LNCaP clone FGC (cell line): ENCODE measurements at regions not wholly inside any gene's neighbourhood (a gene's known extent, or its start where the extent isn't known, plus 50 kb on each side); places are given as distances from the start of the nearest gene placed in this dataset.
"Not testable (repeated sequence)": the region's sequence is repeated elsewhere in the genome, so short reads cannot be mapped to it uniquely, and the experiment has no call there.

Experiments
- DNase-seq: peaks from one replicate; pipeline ENCODE4 v3.0.0-alpha.2; 2011; ENCODE audit warnings: low read depth
- H3K4me3 ChIP-seq: 2 replicates; pipeline ENCODE4 v1.5.1; 2011; ENCODE audit warnings: mild to moderate bottlenecking, low read depth, low read length, control low read depth
- TF ChIP-seq, protein P1 (sequence below): IDR thresholded peaks from 2 replicates; pipeline ENCODE4 v1.5.1; 2012; ENCODE audit warnings: mild to moderate bottlenecking; ENCODE audit not compliant: control insufficient read depth, insufficient read depth; ENCODE audit errors: extremely low read depth

DNA sequence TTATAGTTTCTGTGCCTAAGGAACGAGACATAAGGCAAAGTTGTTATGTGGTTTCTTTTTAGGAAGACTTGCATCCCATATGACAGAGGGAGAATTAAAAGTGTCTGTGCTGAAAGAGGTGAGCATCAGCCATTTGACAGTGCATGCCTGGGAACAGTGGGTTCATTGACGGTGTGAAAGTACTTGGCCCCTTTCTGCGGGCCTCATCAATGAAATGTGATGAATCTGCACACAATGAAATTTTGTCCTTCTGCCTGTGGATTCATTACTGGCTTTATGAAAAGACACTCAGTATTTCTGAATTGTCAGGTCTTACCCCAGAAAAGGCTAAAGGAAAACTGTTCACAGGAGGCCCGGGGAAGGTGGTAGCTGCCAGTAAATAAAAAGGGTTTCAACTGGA, 295.8 kb downstream of the FOXO1 start:
- no peak overlapping the region for H3K4me3 ChIP-seq
- no peak for DNase-seq
- TF ChIP-seq, protein P1, sequence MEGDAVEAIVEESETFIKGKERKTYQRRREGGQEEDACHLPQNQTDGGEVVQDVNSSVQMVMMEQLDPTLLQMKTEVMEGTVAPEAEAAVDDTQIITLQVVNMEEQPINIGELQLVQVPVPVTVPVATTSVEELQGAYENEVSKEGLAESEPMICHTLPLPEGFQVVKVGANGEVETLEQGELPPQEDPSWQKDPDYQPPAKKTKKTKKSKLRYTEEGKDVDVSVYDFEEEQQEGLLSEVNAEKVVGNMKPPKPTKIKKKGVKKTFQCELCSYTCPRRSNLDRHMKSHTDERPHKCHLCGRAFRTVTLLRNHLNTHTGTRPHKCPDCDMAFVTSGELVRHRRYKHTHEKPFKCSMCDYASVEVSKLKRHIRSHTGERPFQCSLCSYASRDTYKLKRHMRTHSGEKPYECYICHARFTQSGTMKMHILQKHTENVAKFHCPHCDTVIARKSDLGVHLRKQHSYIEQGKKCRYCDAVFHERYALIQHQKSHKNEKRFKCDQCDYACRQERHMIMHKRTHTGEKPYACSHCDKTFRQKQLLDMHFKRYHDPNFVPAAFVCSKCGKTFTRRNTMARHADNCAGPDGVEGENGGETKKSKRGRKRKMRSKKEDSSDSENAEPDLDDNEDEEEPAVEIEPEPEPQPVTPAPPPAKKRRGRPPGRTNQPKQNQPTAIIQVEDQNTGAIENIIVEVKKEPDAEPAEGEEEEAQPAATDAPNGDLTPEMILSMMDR, result no peak

DNA sequence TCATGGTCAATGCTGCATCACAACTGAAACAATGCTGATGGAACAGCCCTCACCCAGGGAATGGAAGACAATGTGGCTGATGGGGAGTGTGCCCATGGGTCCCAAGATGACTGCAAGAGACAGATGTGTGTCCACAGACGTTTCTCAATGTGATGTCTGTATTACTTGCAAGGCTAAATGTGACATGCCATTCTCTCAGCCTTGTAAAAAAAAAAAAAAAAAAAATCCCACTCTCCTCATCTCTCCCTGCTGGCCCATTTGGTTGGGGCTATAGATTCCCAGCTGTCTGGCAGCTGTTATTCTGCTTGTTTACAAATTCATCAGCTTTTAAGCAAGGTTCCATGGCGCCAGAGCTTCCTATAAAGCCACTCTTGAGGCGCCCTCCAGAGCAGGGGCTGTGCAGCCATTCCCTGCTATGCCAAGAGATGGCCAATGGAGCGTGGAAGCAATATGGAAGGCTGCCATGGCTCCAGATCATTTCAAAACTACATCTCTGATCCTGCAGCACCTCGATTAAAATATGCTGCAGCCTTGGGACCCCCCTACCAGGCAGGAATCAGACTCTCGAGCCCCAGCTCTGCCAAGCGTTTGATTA, 294.8 kb downstream of the FOXO1 start:
- H3K4me3 ChIP-seq, result no peak overlapping the region
- TF ChIP-seq, protein P1, result no peak
- no peak for DNase-seq

DNA sequence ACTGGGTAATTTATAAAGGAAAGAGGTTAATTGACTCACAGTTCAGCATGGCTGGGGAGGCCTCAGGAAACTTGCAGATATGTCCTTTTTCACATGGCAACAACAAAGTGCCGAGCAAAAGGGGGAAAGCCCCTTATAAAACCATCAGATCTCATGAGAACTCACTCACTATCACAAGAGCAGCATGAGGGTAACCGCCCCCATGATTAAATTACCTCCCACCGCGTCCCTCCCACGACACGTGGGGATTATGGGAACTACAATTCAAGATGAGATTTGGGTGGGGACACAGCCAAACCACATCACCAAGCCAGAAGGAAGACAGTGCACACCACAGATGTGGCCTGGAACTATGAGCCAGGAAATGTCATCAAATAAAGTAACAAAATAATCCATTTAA, 292.8 kb downstream of the FOXO1 start:
- not testable (repeated sequence) for DNase-seq, H3K4me3 ChIP-seq

DNA sequence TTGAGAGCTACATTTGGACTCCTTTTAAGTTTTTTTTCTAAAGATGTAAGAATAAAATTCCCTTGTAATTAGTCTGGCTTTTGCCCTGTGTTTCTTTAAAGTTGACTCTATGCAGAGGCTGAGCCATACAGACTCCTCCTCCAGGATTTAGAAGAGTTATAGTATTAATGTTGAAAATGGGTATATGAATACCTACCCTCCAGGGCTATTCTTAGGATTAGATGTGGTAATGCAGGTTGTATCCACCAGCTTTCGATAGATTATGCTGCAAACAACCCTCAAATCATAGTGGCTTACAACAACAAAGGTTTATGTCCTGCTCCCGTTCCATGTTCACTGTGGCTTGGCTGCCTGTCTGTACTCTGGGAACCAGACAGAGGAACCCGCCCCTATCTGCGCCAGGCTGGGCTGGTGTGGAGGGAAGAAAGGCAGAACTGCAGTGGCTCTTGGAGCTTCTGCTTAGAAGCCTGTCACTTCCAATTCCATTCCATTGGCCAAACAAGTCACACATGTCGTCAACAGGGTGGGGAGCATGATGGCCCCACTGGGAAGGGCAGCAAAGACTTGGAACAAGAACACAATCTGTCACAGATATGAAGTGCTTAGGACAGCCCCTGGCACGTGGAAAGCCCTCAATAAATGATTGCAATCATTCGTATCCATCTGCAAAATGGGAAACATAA, 290.8 kb downstream of the FOXO1 start:
- TF ChIP-seq, protein P1, result no peak
- no peak for DNase-seq
- H3K4me3 ChIP-seq, result no peak overlapping the region

DNA sequence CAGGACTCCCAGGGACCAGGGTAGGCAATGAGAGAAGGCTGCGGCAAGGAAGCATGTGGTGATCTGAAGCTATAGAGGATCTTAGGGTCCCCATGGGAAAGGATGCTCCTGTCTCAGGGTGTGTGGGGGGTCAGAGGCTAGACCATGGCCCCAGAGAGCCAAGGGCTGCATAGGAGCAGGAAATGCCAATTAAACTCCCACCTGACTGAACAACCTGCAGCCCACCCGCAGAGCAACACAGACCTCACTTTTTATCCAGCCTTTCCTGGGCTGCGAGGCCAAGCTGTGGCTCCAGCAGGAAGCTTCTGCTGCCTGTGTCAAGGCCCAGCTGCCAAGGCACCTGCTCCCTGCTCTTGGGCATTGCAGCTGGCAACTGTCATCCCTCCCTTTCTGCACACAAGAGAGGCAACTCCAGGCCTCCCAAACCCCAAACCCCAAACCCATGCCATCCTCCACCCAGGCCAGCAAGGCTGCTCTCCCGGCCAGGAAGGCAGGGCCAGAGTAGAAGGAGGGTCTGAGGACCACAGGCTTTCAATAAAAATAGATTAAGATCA, 290.1 kb downstream of the FOXO1 start:
- DNase-seq, result no peak
- TF ChIP-seq, protein P1, result no peak

DNA sequence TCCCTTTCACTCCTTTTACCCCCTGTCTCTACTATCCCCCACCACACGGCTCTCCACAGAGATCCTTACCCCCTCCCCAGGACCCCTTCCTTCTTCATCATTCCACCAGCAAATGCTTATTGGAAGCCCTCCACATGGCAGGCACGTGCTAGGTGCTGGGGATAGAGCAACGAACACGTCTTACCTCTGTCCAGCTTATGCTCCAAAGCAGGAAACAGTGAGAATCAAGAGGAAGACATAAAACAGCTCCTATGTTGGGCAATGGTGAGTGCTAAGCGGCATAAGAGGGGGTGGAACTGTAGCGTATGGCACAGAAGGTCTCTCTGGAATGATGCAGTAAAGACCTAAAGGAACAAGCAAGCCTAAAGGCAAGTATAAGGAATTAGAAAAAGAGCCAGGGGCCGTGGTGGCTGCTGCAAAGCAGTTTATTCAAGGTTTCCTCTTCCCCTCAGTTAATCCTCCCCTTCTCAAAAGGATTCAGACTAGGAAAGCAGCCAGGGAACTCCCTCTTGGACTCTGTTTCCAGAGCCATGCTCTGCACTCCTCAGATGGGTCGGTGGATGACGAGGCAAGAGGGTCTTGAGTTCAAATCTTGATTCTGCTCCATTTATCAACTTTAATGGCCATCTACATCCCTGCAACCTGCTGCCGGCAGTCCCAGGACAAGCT, 289.4 kb downstream of the FOXO1 start:
- TF ChIP-seq, protein P1, result no peak
- no peak for DNase-seq

More for the DNA sequence above, 290.1 kb downstream of the FOXO1 start:
- H3K4me3 ChIP-seq, result no peak overlapping the region

DNA sequence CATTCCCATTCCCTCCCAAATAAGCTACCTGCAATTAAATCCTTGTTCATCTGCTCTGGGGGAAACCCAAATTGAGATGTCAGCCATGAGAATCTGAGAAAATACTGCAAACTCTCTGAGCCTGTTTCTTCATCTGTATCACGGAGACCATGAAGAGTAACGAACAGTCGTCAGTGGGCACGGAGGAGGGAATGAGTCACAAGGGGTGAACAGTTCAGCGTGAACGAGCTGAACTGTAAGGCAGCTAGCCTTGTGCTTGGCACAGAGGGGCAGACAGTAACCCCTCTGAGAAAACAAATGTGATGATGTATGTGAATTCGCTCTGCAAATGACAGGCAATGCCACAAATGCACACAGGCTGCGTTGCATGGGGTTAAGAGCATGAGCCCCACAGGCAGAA, 288.7 kb downstream of the FOXO1 start:
- TF ChIP-seq, protein P1, result no peak
- DNase-seq, result no peak
- H3K4me3 ChIP-seq, result no peak overlapping the region

More for the DNA sequence above, 289.4 kb downstream of the FOXO1 start:
- H3K4me3 ChIP-seq, result no peak overlapping the region
